K562 (cell line): ENCODE measurements at regions not wholly inside any gene's neighbourhood (a gene's known extent, or its start where the extent isn't known, plus 50 kb on each side); places are given as distances from the start of the nearest gene placed in this dataset.

Source experiments
- BMI1 ChIP-seq: fragments of 150-350 bp; IDR thresholded peaks from 2 replicates; pipeline ENCODE4 v1.6.1; 2014; ENCODE audit warnings: low read length
- EZH2 ChIP-seq: IDR thresholded peaks from 2 replicates; pipeline ENCODE4 v1.6.1; 2012; ENCODE audit warnings: low read depth, mild to moderate bottlenecking, inconsistent platforms, low read length, borderline replicate concordance
- MTF1 ChIP-seq: fragments of 250-450 bp; sonication (Bioruptor Pico); IDR thresholded peaks from 2 replicates; pipeline ENCODE4 v1.9.0; 2021; ENCODE audit warnings: moderate library complexity, mild to moderate bottlenecking, inconsistent platforms, borderline replicate concordance
- POLR2A ChIP-seq: fragments of 450-650 bp; conservative IDR thresholded peaks from 2 replicates; pipeline ENCODE4 v1.6.1; 2016
- ZNF197 ChIP-seq: fragments of 200-800 bp; sonication (Bioruptor generic); IDR thresholded peaks from 2 replicates; pipeline ENCODE4 v1.6.1; 2016; ENCODE audit warnings: low read depth, missing genetic modification characterization, missing compliant biosample characterization
- TF ChIP-seq, protein P1 (sequence below), 3 experiments: IDR thresholded peaks in 2 of 3; conservative IDR thresholded peaks in 1 of 3; 2 replicates each; pipeline ENCODE4 v1.5.1; 2011 to 2012; ENCODE audit warnings: low read length in 3 of 3, mild to moderate bottlenecking in 3 of 3, control low read depth in 2 of 3, improper control_type of control experiment in 1 of 3, inconsistent platforms in 1 of 3, low read depth in 1 of 3, mixed read lengths in 1 of 3, moderate library complexity in 1 of 3; ENCODE audit not compliant: insufficient read depth in 2 of 3

DNA sequence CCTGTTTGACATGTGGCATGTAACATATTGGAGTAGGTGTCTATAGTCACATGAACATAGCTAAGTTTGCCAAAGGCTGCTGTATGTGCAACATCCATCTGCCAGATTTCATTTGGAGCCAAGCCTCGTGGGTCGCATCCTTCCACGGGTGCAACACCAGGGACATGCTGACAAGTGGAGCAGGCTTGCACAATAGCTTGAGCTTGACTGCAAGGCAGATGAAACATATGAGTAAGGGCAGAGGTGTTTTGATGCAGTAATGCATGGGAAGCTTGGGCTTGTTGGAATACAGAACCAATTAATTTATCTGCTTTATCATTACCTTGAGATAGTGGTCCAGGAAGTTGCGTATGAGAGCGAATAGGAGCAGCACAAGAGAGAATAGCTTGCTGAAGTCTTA, 74.1 kb upstream of the BTN3A2 start:
- no peak for TF ChIP-seq EZH2
- TF ChIP-seq, protein P1, sequence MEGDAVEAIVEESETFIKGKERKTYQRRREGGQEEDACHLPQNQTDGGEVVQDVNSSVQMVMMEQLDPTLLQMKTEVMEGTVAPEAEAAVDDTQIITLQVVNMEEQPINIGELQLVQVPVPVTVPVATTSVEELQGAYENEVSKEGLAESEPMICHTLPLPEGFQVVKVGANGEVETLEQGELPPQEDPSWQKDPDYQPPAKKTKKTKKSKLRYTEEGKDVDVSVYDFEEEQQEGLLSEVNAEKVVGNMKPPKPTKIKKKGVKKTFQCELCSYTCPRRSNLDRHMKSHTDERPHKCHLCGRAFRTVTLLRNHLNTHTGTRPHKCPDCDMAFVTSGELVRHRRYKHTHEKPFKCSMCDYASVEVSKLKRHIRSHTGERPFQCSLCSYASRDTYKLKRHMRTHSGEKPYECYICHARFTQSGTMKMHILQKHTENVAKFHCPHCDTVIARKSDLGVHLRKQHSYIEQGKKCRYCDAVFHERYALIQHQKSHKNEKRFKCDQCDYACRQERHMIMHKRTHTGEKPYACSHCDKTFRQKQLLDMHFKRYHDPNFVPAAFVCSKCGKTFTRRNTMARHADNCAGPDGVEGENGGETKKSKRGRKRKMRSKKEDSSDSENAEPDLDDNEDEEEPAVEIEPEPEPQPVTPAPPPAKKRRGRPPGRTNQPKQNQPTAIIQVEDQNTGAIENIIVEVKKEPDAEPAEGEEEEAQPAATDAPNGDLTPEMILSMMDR (IDR thresholded peaks at IDR 0.05 in 2 of 3, conservative IDR thresholded peaks at IDR 0.05 in 1 of 3; ENCODE audit: insufficient read depth in 2 of 3, low read depth in 1 of 3, low read length in 3 of 3), result no peak
- TF ChIP-seq MTF1 (CRISPR knock-in tag), result no peak
- TF ChIP-seq ZNF197, result no peak
- no peak for TF ChIP-seq POLR2A
- TF ChIP-seq BMI1, result no peak
